ENCODE measurements at regions not wholly inside any gene's neighbourhood (a gene's known extent, or its start where the extent isn't known, plus 50 kb on each side); places are given as distances from the start of the nearest gene placed in this dataset.

DNA sequence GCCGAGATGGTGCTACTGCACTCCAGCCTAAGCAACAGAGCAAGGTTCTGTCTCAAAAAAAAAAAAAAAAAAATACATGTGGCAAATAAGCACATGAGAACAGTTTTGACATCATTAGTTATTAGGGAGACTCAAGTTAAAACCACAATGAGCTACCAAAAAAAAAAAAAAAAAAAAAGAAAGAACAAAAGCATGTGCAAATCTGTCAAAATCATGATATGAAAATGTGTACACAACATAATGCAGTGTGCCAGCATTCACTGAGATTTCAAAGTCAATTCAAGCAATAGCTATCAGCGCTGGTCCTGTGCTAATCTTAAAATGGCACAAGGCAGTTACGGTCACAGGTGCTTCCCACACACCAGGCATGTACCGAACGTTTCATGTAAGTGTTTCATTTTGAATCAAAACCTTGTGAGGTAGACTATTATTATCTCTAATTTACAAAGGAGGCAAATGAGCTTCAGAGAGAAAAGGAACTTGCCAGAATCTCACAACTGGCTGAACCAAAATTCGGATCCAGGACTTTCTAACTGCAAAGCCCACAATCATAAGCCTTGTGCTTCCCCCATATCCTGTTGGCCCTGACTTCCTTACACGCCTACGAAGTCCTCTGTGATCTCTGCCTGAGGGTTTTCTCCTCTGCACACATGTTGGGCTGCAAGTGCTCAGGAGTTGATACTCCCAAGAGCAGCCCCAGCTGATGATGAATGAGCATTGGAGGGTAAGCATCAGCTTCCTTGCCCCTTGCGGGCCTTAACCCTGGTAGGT lies 200.1 kb upstream of the PROK2 start:
- peaks cover 6% of the 10 kb centered on the region in 2 experiments for H3K4me1 Mint-ChIP-seq
- Histone ChIP-seq H3K27ac (ENCODE audit: insufficient read length, low read depth, low read length) (no peak overlapping the region), H3K4ac (ENCODE audit: low read depth, low read length) (no peak overlapping the region), H3K56ac (ENCODE audit: insufficient read length, low read depth, low read length) (no peak overlapping the region), H3K79me2 (ENCODE audit: insufficient read depth, low read length) (no peaks in the 10 kb centered on the region), H3K14ac (ENCODE audit: insufficient read depth, low read length) (no peak overlapping the region), H3K4me1 (ENCODE audit: insufficient read depth, low read length) (peaks cover 3% of the 10 kb centered on the region; the same call in 1 of the 2 replicates), H2BK5ac (ENCODE audit: insufficient read length, low read length) (no peak overlapping the region), H2BK15ac (ENCODE audit: low read depth, low read length) (no peak overlapping the region), H2BK20ac (ENCODE audit: low read depth, low read length, poor library complexity, severe bottlenecking) (no peak overlapping the region), H3K9ac (ENCODE audit: extremely low read depth, insufficient read length, low read length) (no peak overlapping the region), H4K5ac (ENCODE audit: insufficient read length, low read depth, low read length) (no peak overlapping the region), H3K23ac (ENCODE audit: insufficient read length, low read depth, low read length) (no peak overlapping the region), H4K20me1 (ENCODE audit: control insufficient read depth, insufficient read depth, insufficient read length) (no peaks in the 10 kb centered on the region), H3K18ac (ENCODE audit: insufficient read length, low read depth, low read length) (no peak overlapping the region), H2AFZ (ENCODE audit: low read length) (no peak overlapping the region), H3K79me1 (ENCODE audit: insufficient read depth, low read depth, low read length, poor library complexity, severe bottlenecking) (no peaks in the 10 kb centered on the region), H2BK120ac (ENCODE audit: low read depth, low read length, poor library complexity, severe bottlenecking) (no peak overlapping the region), H3K27me3 (ENCODE audit: insufficient read depth, low read length) (no peaks in the 10 kb centered on the region; the same call in 1 of the 2 replicates), H3K23me2 (ENCODE audit: insufficient read length, low read depth, low read length, poor library complexity, severe bottlenecking) (no peaks in the 10 kb centered on the region), H3K9me3 (ENCODE audit: control insufficient read depth, low read depth, low read length) (no peaks in the 10 kb centered on the region), H4K8ac (replicated peaks; ENCODE audit: insufficient read length, low read depth, low read length) (no peak overlapping the region), H3K4me2 (ENCODE audit: insufficient read depth, insufficient read length, low read length) (no peak overlapping the region), H2BK12ac (ENCODE audit: insufficient read length, low read depth, low read length) (no peak overlapping the region), H2AK5ac (ENCODE audit: insufficient read length, low read length) (no peak overlapping the region), H4K91ac (ENCODE audit: insufficient read length, low read depth, low read length) (no peak overlapping the region), H3T11ph (ENCODE audit: low read length) (no peak overlapping the region)
- whole genome bisulfite sequencing (ENCODE audit: extremely low coverage, insufficient read length, low lambda C conversion rate): no CpG with 5 or more reads among the region's 9 CpGs
- H3K4me3 Mint-ChIP-seq: no peak overlapping the region
- no peaks in the 10 kb centered on the region; a peak in 1 of 7 replicates for H3K36me3 Mint-ChIP-seq (ENCODE audit: insufficient read depth in 1 of 3, low read depth in 3 of 3)
- TF ChIP-seq, protein P1, sequence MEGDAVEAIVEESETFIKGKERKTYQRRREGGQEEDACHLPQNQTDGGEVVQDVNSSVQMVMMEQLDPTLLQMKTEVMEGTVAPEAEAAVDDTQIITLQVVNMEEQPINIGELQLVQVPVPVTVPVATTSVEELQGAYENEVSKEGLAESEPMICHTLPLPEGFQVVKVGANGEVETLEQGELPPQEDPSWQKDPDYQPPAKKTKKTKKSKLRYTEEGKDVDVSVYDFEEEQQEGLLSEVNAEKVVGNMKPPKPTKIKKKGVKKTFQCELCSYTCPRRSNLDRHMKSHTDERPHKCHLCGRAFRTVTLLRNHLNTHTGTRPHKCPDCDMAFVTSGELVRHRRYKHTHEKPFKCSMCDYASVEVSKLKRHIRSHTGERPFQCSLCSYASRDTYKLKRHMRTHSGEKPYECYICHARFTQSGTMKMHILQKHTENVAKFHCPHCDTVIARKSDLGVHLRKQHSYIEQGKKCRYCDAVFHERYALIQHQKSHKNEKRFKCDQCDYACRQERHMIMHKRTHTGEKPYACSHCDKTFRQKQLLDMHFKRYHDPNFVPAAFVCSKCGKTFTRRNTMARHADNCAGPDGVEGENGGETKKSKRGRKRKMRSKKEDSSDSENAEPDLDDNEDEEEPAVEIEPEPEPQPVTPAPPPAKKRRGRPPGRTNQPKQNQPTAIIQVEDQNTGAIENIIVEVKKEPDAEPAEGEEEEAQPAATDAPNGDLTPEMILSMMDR (conservative IDR thresholded peaks at IDR 0.05): no peak
- DNase-seq: no peak
- H3K27ac Mint-ChIP-seq: no peak overlapping the region
- H3K27me3 Mint-ChIP-seq (ENCODE audit: low read depth): no peaks in the 10 kb centered on the region
- 0 out of 5 replicates have a peak, but pooled peaks cover 0 to 2% of the 10 kb centered on the region in 2 experiments for H3K9me3 Mint-ChIP-seq

Measured in H9 (cell line).